C4-2B (cell line): ENCODE measurements at regions not wholly inside any gene's neighbourhood (a gene's known extent, or its start where the extent isn't known, plus 50 kb on each side); places are given as distances from the start of the nearest gene placed in this dataset.

ENCODE experiments used
- CTCF ChIP-seq: fragments of 450-650 bp; conservative IDR thresholded peaks from 2 replicates; pipeline ENCODE4 v1.5.1; 2017; ENCODE audit warnings: mild to moderate bottlenecking
- ZFX ChIP-seq: fragments of 450-650 bp; IDR thresholded peaks from 2 replicates; pipeline ENCODE4 v1.6.1; 2017

DNA sequence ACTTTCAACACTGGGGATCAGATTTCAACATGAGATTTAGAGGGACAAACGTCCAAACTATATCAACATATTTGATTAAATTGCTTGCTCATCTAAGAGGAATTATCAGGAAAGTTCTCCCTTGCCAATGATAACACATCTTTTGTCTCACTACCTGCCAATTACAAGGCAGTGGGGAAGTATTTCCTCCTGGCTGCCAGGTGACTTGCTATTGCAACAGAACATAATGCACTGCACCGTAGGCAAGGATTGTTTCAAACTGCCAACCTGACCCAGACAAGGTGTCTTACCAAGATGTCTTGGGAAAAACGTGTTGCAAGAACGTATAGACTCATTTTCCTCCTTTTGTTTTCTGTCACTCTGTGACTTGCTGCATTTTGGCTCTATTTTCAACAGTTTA is 711.6 kb downstream of the METTL15 start:
- no peak for TF ChIP-seq CTCF
- no peak for TF ChIP-seq ZFX
